H7 (cell line): ENCODE measurements at regions not wholly inside any gene's neighbourhood (a gene's known extent, or its start where the extent isn't known, plus 50 kb on each side); places are given as distances from the start of the nearest gene placed in this dataset.

Source experiments
- DNase-seq: peaks from one replicate; pipeline ENCODE4 v3.0.0; 2012
- H3K27me3 ChIP-seq: 2 replicates; pipeline ENCODE4 v1.6.0; 2011; ENCODE audit warnings: mild to moderate bottlenecking, low read length; ENCODE audit not compliant: control insufficient read depth, insufficient read depth
- H3K36me3 ChIP-seq: replicated peaks from 2 replicates; pipeline ENCODE4 v1.5.1; 2011; ENCODE audit warnings: low read length; ENCODE audit not compliant: control insufficient read depth, insufficient read depth
- H3K4me3 ChIP-seq: 2 replicates; pipeline ENCODE4 v1.5.1; 2011; ENCODE audit warnings: low read depth, mild to moderate bottlenecking, control low read depth, low read length, moderate library complexity; ENCODE audit not compliant: insufficient read depth

DNA sequence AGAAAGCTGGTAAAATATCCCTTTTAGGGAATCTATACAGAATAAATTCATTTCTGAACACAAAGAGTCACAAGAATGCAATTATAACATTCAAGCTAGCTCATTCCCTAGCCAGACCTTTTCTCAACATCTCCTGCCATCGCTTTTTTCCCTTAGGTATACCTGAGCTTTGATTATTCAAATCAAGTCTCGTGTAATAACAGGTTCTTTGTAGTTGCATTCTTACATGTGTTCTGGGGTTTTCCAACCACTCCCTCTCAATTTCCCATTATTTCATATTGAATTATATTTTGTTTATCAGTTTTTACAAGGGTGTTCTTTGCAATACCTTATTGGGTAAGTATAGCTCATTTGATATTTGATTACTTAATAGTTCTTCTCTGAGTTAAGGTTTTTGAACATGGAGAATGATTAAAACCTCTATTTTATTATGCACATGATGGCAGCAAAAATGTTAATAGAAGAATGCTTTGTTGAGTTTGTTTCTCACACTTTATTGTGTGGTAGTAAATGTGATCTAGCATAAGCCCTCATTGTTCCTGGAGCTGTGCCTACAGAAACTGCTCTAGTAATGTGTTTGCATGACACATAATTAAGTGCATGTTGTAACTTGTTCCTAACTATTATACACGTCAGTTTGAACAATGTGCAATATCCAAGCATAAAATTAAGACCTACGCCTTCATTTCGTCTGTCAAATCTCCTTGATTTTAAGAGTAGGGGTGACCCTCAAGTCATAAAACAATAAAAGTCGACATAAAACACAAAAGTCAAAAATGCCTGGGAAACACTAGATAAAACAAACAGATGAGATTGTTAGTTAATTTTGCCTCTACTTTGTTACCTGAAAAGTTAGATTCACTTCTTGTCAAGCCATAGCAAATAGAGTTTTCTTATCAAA lies 124.0 kb upstream of the POF1B start:
- Histone ChIP-seq H3K4me3 (no peak overlapping the region), H3K36me3 (no peaks in the 10 kb centered on the region), H3K27me3 (no peaks in the 10 kb centered on the region)
- no peak for DNase-seq

DNA sequence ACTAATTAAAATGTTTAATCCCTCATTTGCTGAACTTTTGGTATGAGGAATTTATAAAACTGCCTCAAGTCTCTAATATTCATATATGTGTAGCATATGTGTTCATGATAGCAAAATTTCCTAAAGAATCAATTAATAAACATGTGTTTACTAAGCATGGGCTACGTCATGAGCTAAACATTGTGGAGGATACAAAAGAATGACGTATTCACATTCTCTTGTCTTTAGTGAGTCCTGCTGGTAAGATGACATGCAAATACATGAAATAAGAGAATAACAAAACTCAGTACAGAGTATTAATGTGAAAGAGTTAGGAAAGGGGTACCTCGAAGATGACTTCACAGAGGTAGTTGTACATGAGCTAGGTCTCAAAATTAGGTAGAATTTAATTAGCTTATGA lies 121.9 kb upstream of the POF1B start:
- no peak for DNase-seq
- Histone ChIP-seq H3K36me3 (no peaks in the 10 kb centered on the region), H3K27me3 (no peaks in the 10 kb centered on the region), H3K4me3 (no peak overlapping the region)

DNA sequence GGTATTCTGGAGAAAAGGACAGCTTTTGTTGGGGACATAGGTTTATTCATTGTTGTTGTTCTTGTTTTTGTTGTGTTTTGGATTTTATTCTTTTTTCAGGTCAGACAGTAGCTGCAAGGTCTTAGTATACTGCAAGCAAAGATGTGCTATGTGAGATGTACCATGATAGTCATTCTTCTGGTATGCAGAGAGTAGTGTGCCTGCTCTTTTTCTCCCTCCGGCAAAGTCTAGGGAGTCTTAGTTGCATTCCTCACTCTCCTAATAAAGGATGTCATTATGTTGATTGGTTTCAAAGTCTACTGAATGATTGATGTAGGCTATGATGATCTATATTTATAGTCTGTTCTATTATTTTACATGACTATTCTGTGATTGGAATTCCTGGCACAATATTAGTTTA lies 119.9 kb upstream of the POF1B start:
- no peak for DNase-seq
- no peaks in the 10 kb centered on the region for H3K36me3 ChIP-seq
- H3K4me3 ChIP-seq: no peak overlapping the region
- no peaks in the 10 kb centered on the region for H3K27me3 ChIP-seq

DNA sequence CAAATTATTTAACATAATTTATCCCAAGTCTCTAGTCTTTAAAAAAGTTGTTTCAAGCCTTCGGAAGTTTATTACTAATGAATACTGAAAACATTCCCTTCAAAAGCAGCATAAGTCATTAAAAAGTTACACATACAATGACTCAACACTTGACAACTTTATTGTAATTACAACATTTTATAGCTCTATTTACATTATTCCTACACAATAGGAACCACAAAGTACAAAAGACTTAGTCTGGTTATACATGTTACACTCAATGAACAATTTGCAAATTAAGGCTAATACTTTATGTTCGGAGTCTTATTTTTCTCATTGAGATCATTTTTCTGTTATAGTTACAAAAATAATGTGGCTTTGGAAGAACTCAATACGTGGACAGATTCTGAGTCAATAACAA lies 114.4 kb upstream of the POF1B start:
- Histone ChIP-seq H3K36me3 (no peaks in the 10 kb centered on the region), H3K27me3 (no peaks in the 10 kb centered on the region), H3K4me3 (no peak overlapping the region)
- no peak for DNase-seq

DNA sequence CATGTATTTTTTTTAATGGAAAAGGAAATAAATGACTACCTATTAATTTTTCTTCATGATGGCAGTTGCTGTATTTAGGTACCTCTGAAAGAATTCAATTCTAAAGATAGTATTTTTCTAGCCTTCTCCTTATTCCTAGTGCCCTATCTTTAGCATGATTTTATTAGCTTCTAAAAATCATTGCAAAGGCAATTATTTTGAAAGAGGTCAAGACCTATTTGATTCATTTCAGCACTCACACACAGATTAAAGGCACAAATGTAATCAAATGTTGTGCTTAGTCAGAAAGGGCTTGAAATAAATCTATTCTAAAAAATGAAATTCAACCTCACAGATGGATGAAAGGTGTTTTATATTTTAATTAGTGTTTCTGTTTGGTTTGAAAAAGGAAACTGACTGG lies 74.8 kb upstream of the POF1B start:
- Histone ChIP-seq H3K27me3 (no peaks in the 10 kb centered on the region), H3K4me3 (no peak overlapping the region), H3K36me3 (no peaks in the 10 kb centered on the region)
- no peak for DNase-seq

DNA sequence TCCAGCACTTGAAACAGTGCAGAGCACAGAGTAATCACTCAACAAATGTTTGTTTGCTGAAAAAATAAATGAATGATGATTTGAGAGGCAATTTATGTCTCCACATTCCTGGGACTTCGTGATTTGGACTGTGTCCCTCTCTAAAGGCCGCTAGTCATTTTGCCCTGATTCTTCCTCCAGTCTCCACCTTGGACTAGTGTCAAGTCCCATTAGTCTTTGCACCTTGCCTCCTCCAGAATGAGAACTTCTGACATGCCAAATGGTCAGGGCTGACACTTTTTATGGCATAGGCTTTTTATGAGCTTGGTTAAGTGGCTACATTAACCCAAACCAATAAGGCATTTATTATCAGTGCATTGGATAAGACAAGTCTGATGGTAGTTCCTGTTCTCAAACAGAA lies 65.1 kb upstream of the POF1B start:
- Histone ChIP-seq H3K36me3 (no peaks in the 10 kb centered on the region), H3K27me3 (no peaks in the 10 kb centered on the region), H3K4me3 (no peak overlapping the region)
- no peak for DNase-seq
